Peyer's patch (tissue), 4 donors: ENCODE measurements at regions not wholly inside any gene's neighbourhood (a gene's known extent, or its start where the extent isn't known, plus 50 kb on each side); places are given as distances from the start of the nearest gene placed in this dataset.

Source experiments
- POLR2A ChIP-seq, 2 donors: fragments of 450-650 bp; IDR thresholded peaks; one replicate each; pipeline ENCODE4 v1.5.1; 2017; ENCODE audit warnings: antibody characterized with exemption in 2 of 2, mild to moderate bottlenecking in 2 of 2, moderate library complexity in 2 of 2
- TF ChIP-seq, protein P1 (sequence below), 6 experiments: fragments of 450-650 bp in 4 of 6; fragments of 200-600 bp in 2 of 6; sonication (generic) in 1 of 6; IDR thresholded peaks; one replicate each; pipeline ENCODE4 v1.5.1; 2017 to 2019; ENCODE audit warnings: antibody characterized with exemption in 6 of 6, mild to moderate bottlenecking in 3 of 6, moderate library complexity in 1 of 6

DNA sequence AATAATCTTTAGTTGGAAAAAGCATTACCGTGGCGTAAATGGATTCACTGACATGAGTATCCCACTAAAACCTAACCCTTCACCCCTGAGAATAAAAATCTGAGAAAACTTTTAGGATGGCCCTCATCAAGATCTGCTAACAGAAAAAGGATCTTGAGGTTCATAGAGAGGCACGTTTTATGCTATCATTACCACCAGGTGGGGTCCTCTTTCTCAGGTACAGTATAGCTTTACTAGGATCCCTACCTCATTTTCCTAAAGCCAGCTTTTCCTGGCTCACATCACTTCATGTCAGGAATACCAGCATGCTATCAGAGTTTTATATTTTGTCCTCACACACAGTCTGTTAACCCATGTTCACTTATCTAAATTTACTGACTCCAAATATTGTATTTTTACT, 173.7 kb downstream of the POM121L12 start:
- TF ChIP-seq POLR2A (IDR thresholded peaks at IDR 0.05) = no peak
- TF ChIP-seq, protein P1, sequence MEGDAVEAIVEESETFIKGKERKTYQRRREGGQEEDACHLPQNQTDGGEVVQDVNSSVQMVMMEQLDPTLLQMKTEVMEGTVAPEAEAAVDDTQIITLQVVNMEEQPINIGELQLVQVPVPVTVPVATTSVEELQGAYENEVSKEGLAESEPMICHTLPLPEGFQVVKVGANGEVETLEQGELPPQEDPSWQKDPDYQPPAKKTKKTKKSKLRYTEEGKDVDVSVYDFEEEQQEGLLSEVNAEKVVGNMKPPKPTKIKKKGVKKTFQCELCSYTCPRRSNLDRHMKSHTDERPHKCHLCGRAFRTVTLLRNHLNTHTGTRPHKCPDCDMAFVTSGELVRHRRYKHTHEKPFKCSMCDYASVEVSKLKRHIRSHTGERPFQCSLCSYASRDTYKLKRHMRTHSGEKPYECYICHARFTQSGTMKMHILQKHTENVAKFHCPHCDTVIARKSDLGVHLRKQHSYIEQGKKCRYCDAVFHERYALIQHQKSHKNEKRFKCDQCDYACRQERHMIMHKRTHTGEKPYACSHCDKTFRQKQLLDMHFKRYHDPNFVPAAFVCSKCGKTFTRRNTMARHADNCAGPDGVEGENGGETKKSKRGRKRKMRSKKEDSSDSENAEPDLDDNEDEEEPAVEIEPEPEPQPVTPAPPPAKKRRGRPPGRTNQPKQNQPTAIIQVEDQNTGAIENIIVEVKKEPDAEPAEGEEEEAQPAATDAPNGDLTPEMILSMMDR (IDR thresholded peaks at IDR 0.05) = no peak
